ENCODE measurements at regions not wholly inside any gene's neighbourhood (a gene's known extent, or its start where the extent isn't known, plus 50 kb on each side); places are given as distances from the start of the nearest gene placed in this dataset.
"Not testable (repeated sequence)": the region's sequence is repeated elsewhere in the genome, so short reads cannot be mapped to it uniquely, and the experiment has no call there.

GRCh38 chr7:142500366-142500765 lies 242.5 kb upstream of the PRSS58 start:
- DNase-seq (ENCODE audit: low read depth), result no peak

- DNase-seq (ENCODE audit: low read depth), result no peak
These were observed 241.8 kb upstream of the PRSS58 start for GRCh38 chr7:142499635-142500034.

- DNase-seq (ENCODE audit: low read depth), result no peak
These were observed 240.5 kb upstream of the PRSS58 start for GRCh38 chr7:142498364-142498763.

GRCh38 chr7:142496545-142496991 lies 238.7 kb upstream of the PRSS58 start:
- DNase-seq (ENCODE audit: low read depth), result no peak

GRCh38 chr7:142495879-142496278 lies 238.0 kb upstream of the PRSS58 start:
- not testable (repeated sequence) for DNase-seq (ENCODE audit: low read depth)

- not testable (repeated sequence) for DNase-seq (ENCODE audit: low read depth)
These were observed 237.4 kb upstream of the PRSS58 start for GRCh38 chr7:142495301-142495700.

- no peak for DNase-seq (ENCODE audit: low read depth)
These were observed 236.2 kb upstream of the PRSS58 start for GRCh38 chr7:142494021-142494420.

GRCh38 chr7:142488842-142489241 lies 231.0 kb upstream of the PRSS58 start:
- DNase-seq (ENCODE audit: low read depth), result no peak

GRCh38 chr7:142488036-142488633 lies 230.3 kb upstream of the PRSS58 start:
- DNase-seq (ENCODE audit: low read depth), result no peak

- DNase-seq (ENCODE audit: low read depth), result not testable (repeated sequence)
These were observed 229.7 kb upstream of the PRSS58 start for GRCh38 chr7:142487565-142487964.

GRCh38 chr7:142487124-142487523 lies 229.3 kb upstream of the PRSS58 start:
- DNase-seq (ENCODE audit: low read depth), result no peak

- DNase-seq (ENCODE audit: low read depth), result no peak
These were observed 227.9 kb upstream of the PRSS58 start for GRCh38 chr7:142485617-142486226.

GRCh38 chr7:142483659-142484317 lies 225.9 kb upstream of the PRSS58 start:
- DNase-seq (ENCODE audit: low read depth), result no peak

- DNase-seq (ENCODE audit: low read depth), result peak; percentile 14
These were observed 225.2 kb upstream of the PRSS58 start for GRCh38 chr7:142482891-142483658.

- peak; percentile 14 for DNase-seq (ENCODE audit: low read depth)
These were observed 223.7 kb upstream of the PRSS58 start for GRCh38 chr7:142481548-142481947.

GRCh38 chr7:142478479-142479220 lies 220.8 kb upstream of the PRSS58 start:
- peak; percentile 23 for DNase-seq (ENCODE audit: low read depth)

GRCh38 chr7:142477801-142478200 lies 219.9 kb upstream of the PRSS58 start:
- DNase-seq (ENCODE audit: low read depth), result not testable (repeated sequence)

GRCh38 chr7:142477079-142477651 lies 219.3 kb upstream of the PRSS58 start:
- DNase-seq (ENCODE audit: low read depth), result peak; percentile 10

- DNase-seq (ENCODE audit: low read depth), result no peak
These were observed 218.2 kb upstream of the PRSS58 start for GRCh38 chr7:142476077-142476476.

GRCh38 chr7:142471820-142472219 lies 214.0 kb upstream of the PRSS58 start:
- no peak for DNase-seq (ENCODE audit: low read depth)

GRCh38 chr7:142470544-142470830 lies 212.6 kb upstream of the PRSS58 start:
- DNase-seq (ENCODE audit: low read depth), result no peak

All from GM04504 (cell line).